ENCODE measurements at regions not wholly inside any gene's neighbourhood (a gene's known extent, or its start where the extent isn't known, plus 50 kb on each side); places are given as distances from the start of the nearest gene placed in this dataset.

DNA sequence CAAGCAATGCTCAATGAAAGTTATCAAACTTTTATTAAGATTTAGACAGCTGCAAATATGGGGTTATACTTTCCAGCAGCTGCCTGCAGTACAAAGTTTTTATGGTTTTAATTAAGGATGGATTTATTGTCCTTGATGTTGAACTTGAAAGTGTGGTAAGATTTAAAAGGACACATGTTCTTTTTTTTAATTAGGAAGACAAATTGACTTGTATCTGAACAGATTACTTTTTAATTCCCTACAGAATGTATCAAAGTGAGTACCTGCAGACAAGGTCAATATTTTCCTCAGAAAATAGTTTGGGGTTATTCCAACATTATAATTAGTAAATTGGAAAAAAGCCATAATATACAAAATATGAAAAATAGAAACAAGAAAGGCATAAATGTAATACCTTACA is 218.2 kb upstream of the NEIL3 start:
- no peak overlapping the region for H3K4me3 ChIP-seq (ENCODE audit: low read depth, low read length)
- H3K36me3 ChIP-seq (ENCODE audit: control insufficient read depth, insufficient read depth, low read length) = no peaks in the 10 kb centered on the region

DNA sequence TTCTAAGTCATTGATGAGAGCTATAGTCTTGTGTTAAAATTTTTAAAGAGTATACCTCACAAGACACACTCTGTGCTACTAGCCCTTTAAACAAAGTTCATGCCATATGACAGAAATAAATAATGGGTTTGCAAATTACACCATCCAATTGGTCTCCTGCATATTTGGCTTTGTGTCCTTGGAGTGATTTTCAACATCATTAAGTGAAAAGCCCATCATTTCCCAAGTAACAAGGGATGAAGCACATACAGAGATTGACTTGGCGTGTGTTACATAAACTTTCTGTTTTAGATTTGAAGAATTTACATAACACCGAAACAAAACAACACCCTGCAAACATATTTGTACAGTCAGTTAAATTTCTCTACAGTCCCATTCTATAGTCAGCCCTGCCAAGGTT is 216.9 kb upstream of the NEIL3 start:
- ChIA-PET POLR2A (no interaction called here), CTCF (no interaction called here)

More for the DNA sequence above, 218.2 kb upstream of the NEIL3 start:
- TF ChIP-seq, protein P1, sequence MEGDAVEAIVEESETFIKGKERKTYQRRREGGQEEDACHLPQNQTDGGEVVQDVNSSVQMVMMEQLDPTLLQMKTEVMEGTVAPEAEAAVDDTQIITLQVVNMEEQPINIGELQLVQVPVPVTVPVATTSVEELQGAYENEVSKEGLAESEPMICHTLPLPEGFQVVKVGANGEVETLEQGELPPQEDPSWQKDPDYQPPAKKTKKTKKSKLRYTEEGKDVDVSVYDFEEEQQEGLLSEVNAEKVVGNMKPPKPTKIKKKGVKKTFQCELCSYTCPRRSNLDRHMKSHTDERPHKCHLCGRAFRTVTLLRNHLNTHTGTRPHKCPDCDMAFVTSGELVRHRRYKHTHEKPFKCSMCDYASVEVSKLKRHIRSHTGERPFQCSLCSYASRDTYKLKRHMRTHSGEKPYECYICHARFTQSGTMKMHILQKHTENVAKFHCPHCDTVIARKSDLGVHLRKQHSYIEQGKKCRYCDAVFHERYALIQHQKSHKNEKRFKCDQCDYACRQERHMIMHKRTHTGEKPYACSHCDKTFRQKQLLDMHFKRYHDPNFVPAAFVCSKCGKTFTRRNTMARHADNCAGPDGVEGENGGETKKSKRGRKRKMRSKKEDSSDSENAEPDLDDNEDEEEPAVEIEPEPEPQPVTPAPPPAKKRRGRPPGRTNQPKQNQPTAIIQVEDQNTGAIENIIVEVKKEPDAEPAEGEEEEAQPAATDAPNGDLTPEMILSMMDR (IDR thresholded peaks at IDR 0.05; ENCODE audit: insufficient read depth, low read depth, low read length) = no peak
- DNase-seq (ENCODE audit: low read depth) = no peak
- H3K27me3 ChIP-seq (ENCODE audit: control insufficient read depth, insufficient read depth, low read length) = no peaks in the 10 kb centered on the region
- ChIA-PET POLR2A (no interaction called here), CTCF (interaction anchor here (1.0 kb wide), 1 partner anchor 16 kb away, joined by 3 read pairs; no protein-coding TSS in a partner anchor)

DNA sequence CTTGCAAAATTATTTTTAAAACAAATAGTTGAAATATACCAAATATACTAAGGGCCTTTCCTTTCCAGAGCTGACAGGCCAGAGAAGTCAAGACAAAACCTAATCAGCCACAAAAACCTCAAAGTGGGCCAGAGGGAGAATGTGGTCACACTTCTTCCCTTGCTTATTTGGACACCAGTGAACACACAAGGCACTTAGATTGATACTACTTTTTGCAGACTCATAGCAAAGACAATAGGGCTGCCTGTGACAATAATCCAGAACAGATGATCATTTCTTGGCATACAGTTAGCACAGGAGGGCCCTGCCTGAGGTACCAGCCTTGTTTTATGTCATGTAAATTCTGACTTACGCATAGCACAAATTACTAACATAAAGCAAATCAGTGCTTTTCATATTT is 215.7 kb upstream of the NEIL3 start:
- no peak for DNase-seq (ENCODE audit: low read depth)
- H3K27me3 ChIP-seq (ENCODE audit: control insufficient read depth, insufficient read depth, low read length) = no peaks in the 10 kb centered on the region
- no peak overlapping the region for H3K4me3 ChIP-seq (ENCODE audit: low read depth, low read length)
- POLR2A ChIA-PET = no interaction called here
- H3K36me3 ChIP-seq (ENCODE audit: control insufficient read depth, insufficient read depth, low read length) = no peaks in the 10 kb centered on the region
- CTCF ChIA-PET = interaction anchor here (1.0 kb wide), 1 partner anchor 20 kb away, joined by 3 read pairs; no protein-coding TSS in a partner anchor
- TF ChIP-seq, protein P1 (IDR thresholded peaks at IDR 0.05; ENCODE audit: insufficient read depth, low read depth, low read length) = no peak

More for the DNA sequence above, 216.9 kb upstream of the NEIL3 start:
- H3K4me3 ChIP-seq (ENCODE audit: low read depth, low read length) = no peak overlapping the region
- H3K27me3 ChIP-seq (ENCODE audit: control insufficient read depth, insufficient read depth, low read length) = no peaks in the 10 kb centered on the region
- TF ChIP-seq, protein P1 (IDR thresholded peaks at IDR 0.05; ENCODE audit: insufficient read depth, low read depth, low read length) = no peak
- DNase-seq (ENCODE audit: low read depth) = no peak
- H3K36me3 ChIP-seq (ENCODE audit: control insufficient read depth, insufficient read depth, low read length) = no peaks in the 10 kb centered on the region

DNA sequence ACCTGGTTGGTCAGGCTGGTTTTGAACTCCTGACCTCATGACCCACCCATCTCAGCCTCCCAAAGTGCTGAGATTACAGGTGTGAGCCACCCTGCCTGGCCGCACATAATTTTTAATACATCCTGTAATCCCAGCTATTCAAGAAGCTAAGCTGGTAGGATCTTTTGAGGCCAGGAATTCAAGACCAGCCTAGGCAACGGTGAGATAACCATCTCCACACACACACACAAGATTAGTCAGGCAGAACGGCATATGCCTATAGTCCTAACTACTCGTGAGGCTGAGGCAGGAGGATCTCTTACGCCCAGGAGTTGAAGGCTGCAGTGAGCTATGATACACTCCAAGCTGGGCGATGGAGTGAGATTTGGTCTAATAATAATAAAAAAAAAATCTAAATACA is 212.4 kb upstream of the NEIL3 start:
- ChIA-PET POLR2A (interaction anchor here (0.6 kb wide), 2 partner anchors 312 to 754 kb away, joined by 4 to 8 read pairs; no protein-coding TSS in a partner anchor), CTCF (interaction anchor here (1.3 kb wide), 1 partner anchor 50 kb away, joined by 3 read pairs; no protein-coding TSS in a partner anchor)
- no peaks in the 10 kb centered on the region for H3K27me3 ChIP-seq (ENCODE audit: control insufficient read depth, insufficient read depth, low read length)
- no peak overlapping the region for H3K4me3 ChIP-seq (ENCODE audit: low read depth, low read length)
- TF ChIP-seq, protein P1 (IDR thresholded peaks at IDR 0.05; ENCODE audit: insufficient read depth, low read depth, low read length) = no peak
- DNase-seq (ENCODE audit: low read depth) = no peak
- no peaks in the 10 kb centered on the region for H3K36me3 ChIP-seq (ENCODE audit: control insufficient read depth, insufficient read depth, low read length)

DNA sequence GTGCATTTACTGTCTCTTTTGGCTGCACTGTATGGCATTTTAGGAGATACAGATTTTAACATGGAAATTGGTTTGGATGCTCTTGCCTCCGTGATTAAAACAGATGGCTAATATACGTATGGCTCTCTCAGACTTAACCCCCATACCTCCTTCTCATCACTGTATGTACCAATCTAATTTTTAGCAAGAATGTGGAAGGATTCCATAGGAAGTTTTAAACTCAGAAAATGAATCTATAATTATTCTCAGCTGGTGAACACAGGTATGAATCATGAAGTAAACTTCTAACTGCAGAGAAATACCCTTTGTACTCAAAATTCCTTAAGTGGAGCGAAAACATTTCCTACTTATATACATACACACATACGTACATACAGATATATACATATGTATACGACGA is 210.5 kb upstream of the NEIL3 start:
- Histone ChIP-seq H3K27me3 (ENCODE audit: control insufficient read depth, insufficient read depth, low read length) (no peaks in the 10 kb centered on the region), H3K4me3 (ENCODE audit: low read depth, low read length) (no peak overlapping the region), H3K36me3 (ENCODE audit: control insufficient read depth, insufficient read depth, low read length) (no peaks in the 10 kb centered on the region)
- no peak for DNase-seq (ENCODE audit: low read depth)
- CTCF ChIA-PET = interaction anchor here (0.6 to 0.7 kb wide), 2 partner anchors 10 to 24 kb away, joined by 3 read pairs; no protein-coding TSS in a partner anchor
- TF ChIP-seq, protein P1 (IDR thresholded peaks at IDR 0.05; ENCODE audit: insufficient read depth, low read depth, low read length) = no peak
- POLR2A ChIA-PET = no interaction called here
